GM12865 (cell line): ENCODE measurements at regions not wholly inside any gene's neighbourhood (a gene's known extent, or its start where the extent isn't known, plus 50 kb on each side); places are given as distances from the start of the nearest gene placed in this dataset.

ENCODE experiments used
- DNase-seq: peaks from one replicate; pipeline ENCODE4 v3.0.0; 2010; ENCODE audit warnings: low read depth
- H3K4me3 ChIP-seq: 2 replicates; pipeline ENCODE4 v1.5.1; 2011; ENCODE audit warnings: mild to moderate bottlenecking, low read depth, low read length, control low read depth
- TF ChIP-seq, protein P1 (sequence below): IDR thresholded peaks from 2 replicates; pipeline ENCODE4 v1.5.1; 2011; ENCODE audit warnings: low read length, control low read depth, low read depth, inconsistent platforms; ENCODE audit not compliant: insufficient read depth; ENCODE audit errors: missing control alignments

DNA sequence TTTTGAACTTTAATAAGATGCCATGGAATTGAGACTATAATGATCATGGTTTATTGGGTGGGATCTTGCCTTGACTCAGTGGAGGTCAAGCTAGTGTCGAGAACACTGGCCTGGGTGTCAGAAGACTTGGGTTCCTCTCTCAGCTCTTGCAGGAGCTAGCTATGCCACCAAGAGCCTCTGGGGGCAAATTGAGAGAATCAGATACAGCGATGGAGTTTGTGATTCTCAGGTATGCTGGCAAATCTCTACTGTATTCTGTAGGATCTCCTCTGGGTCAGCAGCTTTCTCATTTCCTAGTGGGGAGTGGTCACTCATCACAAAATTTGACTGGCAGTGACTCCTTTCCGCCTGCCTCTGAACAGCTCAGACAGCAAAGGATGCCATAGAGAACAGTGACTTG lies 477.0 kb downstream of the RNF144A start:
- TF ChIP-seq, protein P1, sequence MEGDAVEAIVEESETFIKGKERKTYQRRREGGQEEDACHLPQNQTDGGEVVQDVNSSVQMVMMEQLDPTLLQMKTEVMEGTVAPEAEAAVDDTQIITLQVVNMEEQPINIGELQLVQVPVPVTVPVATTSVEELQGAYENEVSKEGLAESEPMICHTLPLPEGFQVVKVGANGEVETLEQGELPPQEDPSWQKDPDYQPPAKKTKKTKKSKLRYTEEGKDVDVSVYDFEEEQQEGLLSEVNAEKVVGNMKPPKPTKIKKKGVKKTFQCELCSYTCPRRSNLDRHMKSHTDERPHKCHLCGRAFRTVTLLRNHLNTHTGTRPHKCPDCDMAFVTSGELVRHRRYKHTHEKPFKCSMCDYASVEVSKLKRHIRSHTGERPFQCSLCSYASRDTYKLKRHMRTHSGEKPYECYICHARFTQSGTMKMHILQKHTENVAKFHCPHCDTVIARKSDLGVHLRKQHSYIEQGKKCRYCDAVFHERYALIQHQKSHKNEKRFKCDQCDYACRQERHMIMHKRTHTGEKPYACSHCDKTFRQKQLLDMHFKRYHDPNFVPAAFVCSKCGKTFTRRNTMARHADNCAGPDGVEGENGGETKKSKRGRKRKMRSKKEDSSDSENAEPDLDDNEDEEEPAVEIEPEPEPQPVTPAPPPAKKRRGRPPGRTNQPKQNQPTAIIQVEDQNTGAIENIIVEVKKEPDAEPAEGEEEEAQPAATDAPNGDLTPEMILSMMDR = peak; percentile 27
- no peak overlapping the region for H3K4me3 ChIP-seq
- no peak for DNase-seq

DNA sequence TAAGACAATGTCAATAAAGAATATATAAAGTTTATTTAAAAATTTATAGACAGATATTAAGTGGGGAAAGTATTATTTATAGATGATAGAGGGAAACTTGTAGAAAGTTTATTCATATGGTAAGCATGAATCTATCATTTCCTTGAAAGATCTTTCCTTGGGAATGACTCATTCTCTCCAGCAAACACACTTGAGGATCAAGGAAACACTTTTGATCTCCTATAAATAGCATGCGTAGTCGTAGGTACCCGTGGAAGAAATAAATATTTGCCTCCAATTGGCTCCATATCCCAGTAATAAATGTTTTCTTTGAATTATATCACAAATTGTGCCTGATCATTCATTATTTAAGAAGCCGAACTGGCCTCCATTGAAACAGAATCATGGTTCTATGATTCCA lies 483.4 kb downstream of the RNF144A start:
- TF ChIP-seq, protein P1 = no peak
- H3K4me3 ChIP-seq = no peak overlapping the region
- no peak for DNase-seq

DNA sequence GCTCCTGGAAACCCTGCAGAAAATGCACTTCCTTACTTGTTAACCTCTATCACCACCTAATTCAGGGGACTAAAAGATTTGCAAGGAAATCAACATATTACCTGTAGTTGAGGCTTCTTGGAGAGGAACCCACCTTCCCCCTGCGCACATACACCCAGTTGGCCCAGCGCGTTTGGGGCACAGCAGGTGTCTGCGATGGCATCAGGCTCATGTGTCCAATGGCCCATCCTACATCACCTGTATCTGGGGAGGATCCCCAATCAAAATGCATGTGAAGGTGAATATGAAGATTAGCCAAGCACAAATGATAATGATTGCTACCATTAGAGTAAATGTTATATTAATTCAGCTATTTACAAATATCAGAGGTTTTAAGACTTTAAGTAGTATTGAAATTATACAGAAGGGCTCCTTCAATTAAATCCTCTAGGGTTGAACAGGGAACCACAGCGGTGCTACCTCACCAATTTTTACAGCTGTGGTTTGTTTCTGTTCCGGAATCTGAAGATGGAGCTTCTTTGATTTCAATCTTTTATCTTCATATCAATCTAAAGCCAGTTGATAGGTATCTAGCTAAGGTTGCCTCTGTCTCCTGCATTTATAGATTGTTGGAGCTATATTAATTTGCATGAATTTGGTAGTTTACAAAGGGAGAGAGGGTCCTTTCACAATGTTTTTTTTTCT lies 486.0 kb downstream of the RNF144A start:
- TF ChIP-seq, protein P1 = no peak
- no peak for DNase-seq
- H3K4me3 ChIP-seq = no peak overlapping the region

DNA sequence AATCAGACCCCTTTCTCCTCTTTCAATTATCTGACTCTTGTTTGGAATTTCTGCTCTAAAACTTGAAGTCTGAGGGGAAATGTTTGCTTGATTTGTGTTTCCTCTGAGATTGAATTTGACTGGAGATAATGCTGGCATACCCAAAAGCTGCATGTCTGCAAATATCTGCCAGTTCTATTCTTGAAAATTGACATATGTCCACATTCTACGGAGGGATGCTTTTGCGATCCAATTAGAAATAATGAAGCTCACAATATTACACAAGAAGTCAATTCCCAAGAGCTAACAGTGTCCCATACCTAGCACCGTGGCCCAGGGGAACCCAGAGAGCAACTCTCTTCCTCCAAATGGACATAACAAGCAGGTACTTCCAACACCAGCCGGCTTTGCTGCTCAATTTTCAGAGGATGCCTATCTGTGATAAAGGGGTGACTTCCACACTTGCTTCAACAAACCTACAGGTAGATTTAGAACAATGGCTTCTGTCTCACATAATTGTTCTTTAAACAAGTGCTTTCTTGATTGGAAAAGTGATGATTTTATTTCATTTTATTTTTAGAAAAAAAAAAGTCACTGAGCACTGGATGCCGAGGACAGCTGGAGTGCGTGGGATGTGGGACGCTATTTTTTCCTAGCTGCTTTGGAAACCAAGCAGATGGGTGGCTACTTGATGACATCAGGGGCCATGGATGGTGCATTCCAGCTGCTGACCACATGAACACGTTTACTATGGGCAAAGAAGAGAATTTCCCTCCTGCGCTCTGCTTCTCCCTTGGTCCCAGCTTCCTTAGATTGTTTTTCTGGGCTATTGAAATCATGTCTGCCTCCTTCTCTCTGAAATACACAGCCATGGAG lies 488.9 kb downstream of the RNF144A start:
- DNase-seq = no peak
- TF ChIP-seq, protein P1 = no peak
- no peak overlapping the region for H3K4me3 ChIP-seq

DNA sequence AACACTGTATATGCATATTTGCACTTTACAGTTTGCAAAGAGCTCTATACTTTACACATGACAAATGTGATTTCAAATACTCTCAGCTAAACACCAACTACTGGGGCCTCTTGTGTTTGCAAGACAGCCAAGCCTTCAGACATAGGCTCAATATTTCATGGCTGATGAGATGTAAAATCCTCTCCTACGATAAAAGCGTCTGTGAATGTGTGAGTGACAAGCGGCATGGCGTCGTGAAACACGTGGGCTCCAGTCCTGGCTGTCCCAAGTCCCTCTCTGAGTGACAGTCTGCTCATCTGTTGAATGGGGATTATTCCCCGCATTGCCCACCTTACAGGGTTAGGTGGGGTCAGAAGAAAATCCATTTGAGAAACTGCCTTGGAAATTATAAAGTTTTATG lies 489.8 kb downstream of the RNF144A start:
- TF ChIP-seq, protein P1 = no peak
- no peak for DNase-seq
- H3K4me3 ChIP-seq = no peak overlapping the region

DNA sequence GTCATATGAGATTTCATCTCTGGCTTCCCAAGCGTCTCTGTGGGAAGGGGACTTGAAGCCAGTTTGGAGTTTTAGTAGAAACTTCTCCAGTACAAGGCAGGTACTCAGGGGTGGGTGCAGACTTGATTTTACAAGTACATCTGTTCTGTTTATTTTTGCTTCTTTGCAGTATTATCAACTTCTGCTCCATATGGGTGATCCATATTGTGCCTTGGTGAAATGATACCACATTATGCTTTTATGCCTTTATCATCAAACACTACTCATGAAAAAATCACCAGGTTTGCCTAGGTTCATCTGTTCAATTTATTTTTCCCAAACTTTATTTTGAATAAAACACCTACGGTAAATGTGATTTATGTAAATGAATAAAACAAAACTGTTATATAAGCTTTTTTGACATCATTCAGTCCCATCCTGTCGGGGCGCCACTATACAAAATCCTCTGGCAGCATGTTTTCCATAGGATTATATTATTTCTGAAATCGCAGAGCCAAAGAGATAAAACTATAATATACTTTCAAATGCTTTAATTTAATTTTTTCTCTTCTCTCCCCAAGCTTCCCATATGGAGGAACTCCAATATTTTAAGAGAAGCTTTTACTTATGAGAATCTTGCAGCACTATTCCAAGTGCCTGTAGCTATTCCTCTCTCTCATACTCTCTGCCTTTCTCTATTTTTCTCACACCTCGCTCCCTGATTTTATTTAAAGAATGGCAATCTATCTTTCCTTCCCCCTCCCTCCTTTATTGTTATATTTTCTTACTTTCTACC lies 490.9 kb downstream of the RNF144A start:
- no peak for DNase-seq
- TF ChIP-seq, protein P1 = no peak

More for the DNA sequence above, 490.9 kb downstream of the RNF144A start:
- H3K4me3 ChIP-seq = no peak overlapping the region
